Activated CD8-positive, alpha-beta T cell treated with anti-CD3 and anti-CD28 coated beads for 36 hours (primary cell): ENCODE measurements at regions not wholly inside any gene's neighbourhood (a gene's known extent, or its start where the extent isn't known, plus 50 kb on each side); places are given as distances from the start of the nearest gene placed in this dataset.

Experiments
- ATAC-seq: fragments of 200-7000 bp; cut with Tn5 transposase; one replicate; pipeline ENCODE4 v1.10.0; 2021; ENCODE audit warnings: mild to moderate bottlenecking, moderate library complexity
- CTCF ChIA-PET: fragments of 350-600 bp; sonication (Branson Sonifier 250); formaldehyde crosslinking; loops from one replicate; lab custom pipeline; 2021; ENCODE audit warnings: antibody characterized with exemption; lab: Charles Lee
- POLR2A ChIA-PET: fragments of 350-600 bp; sonication (Branson Sonifier 250); formaldehyde crosslinking; loops from one replicate; lab custom pipeline; 2021; ENCODE audit warnings: antibody characterized with exemption; lab: Charles Lee
- DNase-seq: peaks from one replicate; pipeline ENCODE4 v3.0.0-alpha.2; 2020
- H3K27ac Mint-ChIP-seq: one replicate; pipeline ENCODE4 v1.8.0; 2021; ENCODE audit warnings: mild to moderate bottlenecking, mixed read lengths
- H3K27me3 Mint-ChIP-seq: one replicate; pipeline ENCODE4 v1.8.0; 2021; ENCODE audit warnings: mixed read lengths
- H3K36me3 Mint-ChIP-seq: one replicate; pipeline ENCODE4 v1.8.0; 2021; ENCODE audit warnings: low read depth, mixed read lengths
- H3K4me1 Mint-ChIP-seq: one replicate; pipeline ENCODE4 v1.8.0; 2021; ENCODE audit warnings: low read depth, mixed read lengths
- H3K4me3 Mint-ChIP-seq: one replicate; pipeline ENCODE4 v1.8.0; 2021; ENCODE audit warnings: mild to moderate bottlenecking, moderate library complexity, mixed read lengths
- H3K9me3 Mint-ChIP-seq: one replicate; pipeline ENCODE4 v1.8.0; 2021; ENCODE audit warnings: mixed read lengths
- intact Hi-C: fragments of 100-400 bp; cut with micrococcal nuclease; formaldehyde crosslinking; loops from one replicate; pipeline ENCODE4 v1.10.0; 2022
- TF ChIP-seq, protein P1 (sequence below): fragments of 200-600 bp; IDR thresholded peaks from one replicate; pipeline ENCODE4 v1.8.0; 2022; ENCODE audit warnings: antibody characterized with exemption, mild to moderate bottlenecking

DNA sequence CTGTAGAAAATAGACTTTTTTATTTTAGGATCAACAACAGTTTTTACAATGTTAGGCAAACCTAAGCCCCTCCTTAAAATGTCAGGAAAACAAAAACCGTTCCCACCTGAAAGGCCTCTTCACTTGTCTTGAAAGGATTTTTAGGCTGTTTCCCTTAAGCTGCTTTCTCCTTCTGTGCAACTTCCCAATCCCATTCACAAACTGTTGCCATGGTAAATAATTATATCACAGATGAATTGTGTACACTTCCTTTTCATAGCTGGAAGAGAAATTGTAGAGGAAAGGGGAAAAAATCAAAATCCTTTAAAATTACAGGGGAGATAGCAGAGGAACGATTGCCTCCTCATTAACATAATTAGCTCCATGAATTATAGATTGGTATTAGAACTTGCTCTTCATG lies 1488.0 kb upstream of the CELF4 start:
- Mint-ChIP-seq H3K36me3 (no peaks in the 10 kb centered on the region), H3K27me3 (peaks cover 2% of the 10 kb centered on the region), H3K27ac (no peak overlapping the region), H3K4me1 (no peaks in the 10 kb centered on the region), H3K4me3 (no peak overlapping the region), H3K9me3 (no peaks in the 10 kb centered on the region)
- DNase-seq (no peak), ATAC-seq (no peak)
- ChIA-PET POLR2A (no interaction called here), CTCF (no interaction called here)
- TF ChIP-seq, protein P1, sequence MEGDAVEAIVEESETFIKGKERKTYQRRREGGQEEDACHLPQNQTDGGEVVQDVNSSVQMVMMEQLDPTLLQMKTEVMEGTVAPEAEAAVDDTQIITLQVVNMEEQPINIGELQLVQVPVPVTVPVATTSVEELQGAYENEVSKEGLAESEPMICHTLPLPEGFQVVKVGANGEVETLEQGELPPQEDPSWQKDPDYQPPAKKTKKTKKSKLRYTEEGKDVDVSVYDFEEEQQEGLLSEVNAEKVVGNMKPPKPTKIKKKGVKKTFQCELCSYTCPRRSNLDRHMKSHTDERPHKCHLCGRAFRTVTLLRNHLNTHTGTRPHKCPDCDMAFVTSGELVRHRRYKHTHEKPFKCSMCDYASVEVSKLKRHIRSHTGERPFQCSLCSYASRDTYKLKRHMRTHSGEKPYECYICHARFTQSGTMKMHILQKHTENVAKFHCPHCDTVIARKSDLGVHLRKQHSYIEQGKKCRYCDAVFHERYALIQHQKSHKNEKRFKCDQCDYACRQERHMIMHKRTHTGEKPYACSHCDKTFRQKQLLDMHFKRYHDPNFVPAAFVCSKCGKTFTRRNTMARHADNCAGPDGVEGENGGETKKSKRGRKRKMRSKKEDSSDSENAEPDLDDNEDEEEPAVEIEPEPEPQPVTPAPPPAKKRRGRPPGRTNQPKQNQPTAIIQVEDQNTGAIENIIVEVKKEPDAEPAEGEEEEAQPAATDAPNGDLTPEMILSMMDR, result no peak
- intact Hi-C loops, result no loop called here

DNA sequence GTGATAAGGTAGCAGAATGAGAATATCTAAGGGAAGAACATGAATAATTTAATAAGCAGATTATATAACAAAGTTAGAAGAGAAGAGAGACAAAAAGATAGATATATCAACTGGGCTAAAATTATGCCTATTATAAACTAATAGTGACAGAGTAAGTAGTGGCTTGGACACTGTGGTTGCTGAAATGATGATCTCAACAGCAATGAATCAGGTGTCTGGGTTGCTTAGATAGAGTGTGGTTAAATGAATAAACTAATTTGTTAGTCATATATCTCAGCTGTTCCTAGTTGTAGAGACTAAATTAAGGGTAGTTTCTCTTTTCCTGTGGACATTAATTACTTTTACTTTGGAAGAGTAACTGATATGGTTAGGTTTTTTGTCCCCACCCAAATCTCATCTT lies 1485.4 kb upstream of the CELF4 start:
- ATAC-seq (no peak), DNase-seq (no peak)
- Mint-ChIP-seq H3K27me3 (peaks cover 4% of the 10 kb centered on the region), H3K9me3 (peaks cover 1% of the 10 kb centered on the region), H3K36me3 (no peaks in the 10 kb centered on the region), H3K27ac (no peak overlapping the region), H3K4me3 (no peak overlapping the region), H3K4me1 (no peaks in the 10 kb centered on the region)
- CTCF ChIA-PET, result no interaction called here
- TF ChIP-seq, protein P1, result no peak
- intact Hi-C loops, result no loop called here
- POLR2A ChIA-PET, result no interaction called here

DNA sequence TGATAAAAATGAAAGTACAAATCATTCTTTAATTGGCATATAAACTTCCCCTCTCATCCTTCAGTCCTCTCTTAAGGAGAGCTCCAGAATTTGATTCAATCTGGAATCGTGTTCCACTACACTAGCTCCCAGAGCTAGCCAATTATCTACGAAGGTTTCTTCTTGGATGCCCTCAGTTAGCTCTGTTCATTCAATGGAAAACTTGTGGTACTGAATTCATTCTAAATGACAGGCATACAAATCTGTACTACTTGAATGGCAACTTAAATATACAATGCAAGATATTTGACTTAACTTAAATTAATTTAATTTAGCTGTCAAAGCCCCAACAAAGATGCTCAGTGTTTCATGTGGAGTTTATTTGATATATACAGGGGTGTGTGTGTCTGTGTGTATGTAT lies 1474.2 kb upstream of the CELF4 start:
- DNase-seq (no peak), ATAC-seq (no peak)
- CTCF ChIA-PET, result interaction anchor here (0.6 kb wide), 1 partner anchor 394 kb away, joined by 3 read pairs; no protein-coding TSS in a partner anchor
- H3K4me1 Mint-ChIP-seq, result no peaks in the 10 kb centered on the region
- intact Hi-C loops, result no loop called here
- no peaks in the 10 kb centered on the region for H3K27me3 Mint-ChIP-seq
- no peaks in the 10 kb centered on the region for H3K9me3 Mint-ChIP-seq
- TF ChIP-seq, protein P1, result no peak
- POLR2A ChIA-PET, result no interaction called here
- no peaks in the 10 kb centered on the region for H3K36me3 Mint-ChIP-seq
- no peak overlapping the region for H3K4me3 Mint-ChIP-seq
- H3K27ac Mint-ChIP-seq, result no peak overlapping the region

DNA sequence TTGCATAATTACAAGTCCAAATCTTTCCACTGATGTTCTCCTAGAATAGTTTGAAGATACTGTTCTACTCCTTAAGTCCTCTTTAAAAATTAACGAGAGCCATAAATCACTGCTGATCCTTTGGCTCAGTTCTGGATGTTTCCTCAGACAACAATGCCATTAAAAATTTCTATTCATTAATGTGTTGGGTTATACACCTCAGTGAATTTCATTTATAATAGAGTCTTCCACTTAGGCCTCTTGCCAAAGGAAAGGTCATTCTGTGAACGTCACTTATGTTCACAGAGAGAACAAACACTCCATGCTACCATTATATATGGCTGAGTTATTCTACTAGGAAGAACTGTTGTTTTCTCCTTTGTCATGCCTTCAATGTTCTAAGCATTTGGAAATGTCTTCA lies 1472.3 kb upstream of the CELF4 start:
- H3K4me1 Mint-ChIP-seq, result no peaks in the 10 kb centered on the region
- H3K9me3 Mint-ChIP-seq, result no peaks in the 10 kb centered on the region
- H3K4me3 Mint-ChIP-seq, result no peak overlapping the region
- TF ChIP-seq, protein P1, result no peak
- H3K36me3 Mint-ChIP-seq, result no peaks in the 10 kb centered on the region
- ATAC-seq (no peak), DNase-seq (no peak)
- H3K27ac Mint-ChIP-seq, result no peak overlapping the region
- CTCF ChIA-PET, result no interaction called here
- intact Hi-C loops, result no loop called here
- no peaks in the 10 kb centered on the region for H3K27me3 Mint-ChIP-seq
- POLR2A ChIA-PET, result no interaction called here

DNA sequence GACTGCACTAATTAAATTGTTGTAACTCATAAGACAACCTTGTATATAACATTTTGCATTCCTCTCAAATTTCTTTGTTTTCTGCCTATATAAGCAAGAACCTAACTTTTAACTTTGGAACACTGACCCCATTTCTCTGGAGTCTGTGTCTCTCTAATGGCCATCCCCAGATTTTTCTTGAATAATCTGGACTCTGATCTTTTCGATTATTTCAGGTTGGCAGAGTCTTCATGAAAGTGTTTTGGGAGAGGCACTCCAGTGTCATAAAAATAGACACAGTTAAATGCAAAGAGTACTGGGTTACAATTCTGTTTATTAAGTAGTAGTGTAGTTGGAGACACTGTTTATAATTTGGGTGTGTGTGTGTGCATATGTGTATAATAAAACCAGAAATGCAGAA lies 1467.7 kb upstream of the CELF4 start:
- H3K36me3 Mint-ChIP-seq, result no peaks in the 10 kb centered on the region
- ChIA-PET POLR2A (no interaction called here), CTCF (no interaction called here)
- H3K27me3 Mint-ChIP-seq, result no peaks in the 10 kb centered on the region
- no peak overlapping the region for H3K4me3 Mint-ChIP-seq
- intact Hi-C loops, result no loop called here
- no peak for DNase-seq
- H3K27ac Mint-ChIP-seq, result no peak overlapping the region
- H3K4me1 Mint-ChIP-seq, result no peaks in the 10 kb centered on the region
- TF ChIP-seq, protein P1, result no peak
- ATAC-seq, result no peak
- no peaks in the 10 kb centered on the region for H3K9me3 Mint-ChIP-seq
